ENCODE measurements at regions not wholly inside any gene's neighbourhood (a gene's known extent, or its start where the extent isn't known, plus 50 kb on each side); places are given as distances from the start of the nearest gene placed in this dataset.

GRCh38 chr3:66885326-66886000, 112.6 kb upstream of the KBTBD8 start:
- TF ChIP-seq, protein P1, sequence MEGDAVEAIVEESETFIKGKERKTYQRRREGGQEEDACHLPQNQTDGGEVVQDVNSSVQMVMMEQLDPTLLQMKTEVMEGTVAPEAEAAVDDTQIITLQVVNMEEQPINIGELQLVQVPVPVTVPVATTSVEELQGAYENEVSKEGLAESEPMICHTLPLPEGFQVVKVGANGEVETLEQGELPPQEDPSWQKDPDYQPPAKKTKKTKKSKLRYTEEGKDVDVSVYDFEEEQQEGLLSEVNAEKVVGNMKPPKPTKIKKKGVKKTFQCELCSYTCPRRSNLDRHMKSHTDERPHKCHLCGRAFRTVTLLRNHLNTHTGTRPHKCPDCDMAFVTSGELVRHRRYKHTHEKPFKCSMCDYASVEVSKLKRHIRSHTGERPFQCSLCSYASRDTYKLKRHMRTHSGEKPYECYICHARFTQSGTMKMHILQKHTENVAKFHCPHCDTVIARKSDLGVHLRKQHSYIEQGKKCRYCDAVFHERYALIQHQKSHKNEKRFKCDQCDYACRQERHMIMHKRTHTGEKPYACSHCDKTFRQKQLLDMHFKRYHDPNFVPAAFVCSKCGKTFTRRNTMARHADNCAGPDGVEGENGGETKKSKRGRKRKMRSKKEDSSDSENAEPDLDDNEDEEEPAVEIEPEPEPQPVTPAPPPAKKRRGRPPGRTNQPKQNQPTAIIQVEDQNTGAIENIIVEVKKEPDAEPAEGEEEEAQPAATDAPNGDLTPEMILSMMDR (conservative IDR thresholded peaks at IDR 0.05; ENCODE audit: low read length) = no peak
- no peak for TF ChIP-seq EZH2phosphoT487 (IDR thresholded peaks at IDR 0.05; ENCODE audit: borderline replicate concordance, low read depth, low read length)
